Stimulated activated CD8-positive, alpha-beta memory T cell treated with anti-CD3 and anti-CD28 coated beads, Interleukin-2, amount 100 ng/mL, for 48 hours (primary cell): ENCODE measurements at regions not wholly inside any gene's neighbourhood (a gene's known extent, or its start where the extent isn't known, plus 50 kb on each side); places are given as distances from the start of the nearest gene placed in this dataset.
"Not testable (repeated sequence)": the region's sequence is repeated elsewhere in the genome, so short reads cannot be mapped to it uniquely, and the experiment has no call there.

Source experiments
- DNase-seq, 2 donors: peaks; one replicate each; pipeline ENCODE4 v3.0.0-alpha.2; 2020; ENCODE audit warnings: low read depth in 2 of 2

DNA sequence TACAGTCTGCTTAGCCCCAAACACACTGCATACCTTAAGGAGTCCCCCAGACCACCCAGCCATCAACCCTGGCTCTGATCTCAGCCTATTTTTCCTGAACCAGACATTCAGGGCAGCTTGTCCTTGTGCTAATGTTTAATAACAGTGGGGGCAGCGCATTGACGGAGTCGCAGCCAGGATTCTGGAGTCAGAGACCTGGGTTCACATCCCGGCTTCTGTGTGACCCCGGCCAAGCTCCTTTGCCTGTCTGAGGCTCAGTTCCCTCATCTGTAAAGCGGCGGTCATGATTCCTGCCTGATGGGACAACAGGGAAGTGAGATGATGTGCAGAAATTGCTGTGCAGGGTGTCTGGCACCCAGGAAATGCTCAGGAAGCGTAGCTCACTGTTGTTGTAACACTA is 63.1 kb downstream of the MATN1 start:
- DNase-seq = no peak

GRCh38 chr1:30659702-30660101 is 63.7 kb downstream of the MATN1 start:
- DNase-seq = no peak

- DNase-seq = not testable (repeated sequence)
Observed at GRCh38 chr1:30658375-30658774, 65.0 kb downstream of the MATN1 start.

DNA sequence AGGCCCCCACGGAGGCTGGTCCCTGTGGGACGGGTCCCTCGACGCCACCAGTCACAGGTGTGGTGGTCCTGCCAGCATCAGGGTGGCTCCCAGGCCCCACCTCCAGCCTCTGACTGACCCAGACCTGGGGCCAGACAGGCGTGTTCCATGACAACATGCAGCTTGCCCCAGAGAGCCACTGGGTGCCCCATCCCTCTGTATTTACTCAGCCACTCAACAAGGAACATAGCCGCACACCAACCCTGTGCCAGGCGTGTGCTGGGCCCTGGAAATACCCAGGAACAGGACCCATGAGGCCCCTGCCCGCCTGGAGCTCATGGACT is 65.4 kb downstream of the MATN1 start:
- no peak for DNase-seq

DNA sequence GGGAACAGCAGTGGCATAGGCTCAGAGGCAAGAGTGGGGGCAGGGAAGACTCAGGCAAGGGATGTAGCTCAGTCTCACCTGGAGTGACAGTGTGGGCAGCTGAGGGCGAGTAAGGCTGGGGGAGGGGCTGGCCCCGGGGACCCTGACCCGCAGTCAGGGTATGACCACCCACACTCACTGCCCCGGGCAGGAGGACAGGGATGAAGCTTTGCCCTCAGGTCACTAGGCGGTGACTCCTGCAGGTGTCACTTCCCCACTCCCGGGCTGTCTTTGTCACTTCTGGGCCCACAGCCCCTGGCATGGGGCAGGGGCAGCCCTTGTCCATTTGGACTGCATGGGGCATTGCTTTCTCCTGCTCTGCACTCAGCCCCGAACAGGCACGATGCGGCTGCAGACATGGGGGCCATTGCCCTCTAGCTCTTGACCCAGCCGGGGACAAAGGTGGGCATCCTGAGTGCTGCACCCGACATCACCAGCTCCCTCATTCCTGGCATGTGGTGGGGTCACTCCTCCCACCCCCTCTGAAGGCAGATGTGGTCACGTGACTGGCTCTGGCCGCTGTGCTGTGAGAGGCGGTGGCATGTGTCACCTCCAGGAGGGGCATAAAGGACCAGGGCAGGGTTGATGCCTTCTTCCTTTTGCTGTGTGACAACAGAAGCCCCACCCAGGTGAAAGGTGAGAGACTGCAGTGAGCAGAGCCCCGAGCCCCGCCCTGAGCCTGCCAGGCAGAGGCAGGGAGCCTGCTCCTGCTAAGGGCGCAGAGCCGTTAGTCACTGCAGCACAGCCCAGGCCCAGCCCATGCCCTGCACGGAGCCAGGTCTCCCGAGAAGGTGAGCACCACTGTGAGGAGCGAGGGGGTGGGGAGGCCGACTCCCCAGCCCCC is 66.0 kb downstream of the MATN1 start:
- DNase-seq = no peak

DNA sequence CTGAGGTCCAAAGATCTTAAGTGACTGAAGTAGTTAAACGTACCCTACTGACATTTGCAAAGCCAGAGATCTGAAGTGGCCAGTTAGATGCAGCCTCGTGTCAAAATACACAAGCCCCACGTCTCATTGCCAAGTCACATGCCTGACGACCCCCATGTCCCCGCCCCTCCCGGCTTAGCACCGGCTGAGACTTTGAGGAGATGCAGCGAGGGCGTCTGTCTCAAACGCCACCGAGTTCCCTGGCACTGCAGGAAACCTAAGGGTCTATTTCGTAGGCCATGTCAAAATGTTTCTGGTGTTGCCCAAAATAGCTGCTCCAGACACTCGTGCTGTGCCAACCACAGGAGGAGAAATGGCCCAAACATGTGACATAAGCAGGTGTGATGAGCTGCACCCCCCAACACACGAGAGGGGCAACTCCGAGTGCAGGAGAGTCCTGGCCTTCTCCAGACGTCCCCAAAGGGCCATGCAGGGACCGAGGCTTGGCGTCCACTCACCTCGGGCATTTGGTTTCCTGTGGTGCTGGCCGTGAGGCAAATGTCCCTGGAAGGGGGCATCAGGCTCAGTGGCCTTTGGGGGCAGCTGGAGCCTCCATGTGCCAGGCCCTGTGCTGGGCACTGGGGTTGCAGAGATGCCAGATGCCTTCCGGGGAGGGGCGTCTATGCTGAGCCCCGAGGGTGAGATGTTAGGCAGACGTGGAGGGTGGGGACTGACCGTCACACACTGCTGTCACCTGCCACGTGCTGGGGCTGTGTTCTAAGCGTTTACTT is 67.0 kb downstream of the MATN1 start:
- DNase-seq = no peak

DNA sequence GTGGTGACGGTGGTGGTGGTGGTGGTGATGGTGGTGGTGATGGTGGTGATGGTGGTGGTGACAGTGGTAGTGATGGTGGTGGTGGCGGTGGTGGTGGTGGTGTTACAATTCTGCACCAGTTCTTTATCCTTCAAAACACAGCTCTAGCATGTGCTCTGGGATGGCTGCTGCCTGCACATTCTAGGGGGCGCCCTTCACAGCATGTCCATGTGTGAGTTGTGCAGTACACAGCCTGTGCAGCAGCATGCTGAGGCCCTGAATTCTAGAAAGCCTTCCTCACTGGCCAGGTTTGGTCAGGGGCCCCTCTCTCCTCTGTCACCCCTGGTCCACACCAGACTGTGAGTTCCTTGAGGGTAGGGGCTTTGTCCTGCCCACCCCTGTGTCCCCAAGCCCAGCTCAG is 67.7 kb downstream of the MATN1 start:
- DNase-seq = no peak

DNA sequence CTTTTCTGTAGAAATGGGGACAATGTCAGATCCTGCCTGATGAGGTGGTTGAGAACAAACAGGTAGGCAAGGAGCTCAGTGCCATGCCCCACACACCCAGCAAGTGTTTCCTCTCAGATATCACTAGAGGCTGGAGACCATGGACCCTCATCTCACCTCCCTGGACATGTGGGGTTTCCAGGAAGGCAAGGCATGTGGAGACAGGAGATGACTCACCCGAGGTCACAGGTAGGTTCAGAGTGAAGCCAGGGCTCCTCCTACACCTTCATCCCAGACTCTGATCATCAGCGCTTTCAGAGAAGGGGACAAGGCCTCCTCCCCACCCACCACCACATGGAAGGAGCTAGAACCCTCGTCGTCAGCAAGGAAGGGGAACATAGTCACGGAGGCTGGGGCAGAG is 69.2 kb downstream of the MATN1 start:
- no peak for DNase-seq

DNA sequence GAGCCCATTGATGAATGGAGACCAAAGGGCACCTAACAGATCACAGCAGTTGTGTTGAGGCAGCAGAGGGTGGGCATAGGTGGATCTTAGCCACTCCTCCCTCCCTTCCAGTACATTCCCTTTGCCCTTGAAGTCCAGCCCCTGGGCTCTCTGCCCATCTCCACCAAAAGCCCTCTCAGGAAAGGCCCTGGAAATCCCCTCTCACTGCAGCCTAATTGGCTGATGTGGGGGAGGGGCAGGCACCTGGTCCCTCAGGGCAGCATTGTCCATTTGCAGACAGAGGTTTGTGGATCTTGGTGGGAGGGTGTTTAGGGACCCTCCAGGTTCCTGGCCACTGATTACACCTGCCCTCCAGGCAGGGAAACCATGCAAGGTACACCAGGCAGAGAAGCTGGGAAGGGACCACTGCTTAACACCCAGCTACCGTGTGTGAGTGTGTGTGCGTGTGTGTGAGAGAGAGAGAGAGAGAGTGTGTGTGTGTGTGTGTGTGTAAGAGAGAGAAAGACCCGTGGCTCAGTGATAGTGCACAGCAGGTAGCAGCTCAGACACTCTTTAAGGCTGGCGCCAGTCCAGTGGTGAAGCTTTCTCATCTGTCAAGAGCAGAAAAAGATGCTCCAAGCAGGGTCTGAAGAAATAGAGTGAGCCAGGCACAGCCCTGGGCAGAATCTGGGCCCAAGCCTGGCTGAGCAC is 71.1 kb downstream of the MATN1 start:
- DNase-seq = no peak

- not testable (repeated sequence) for DNase-seq
Observed at GRCh38 chr1:30651395-30651794, 72.0 kb downstream of the MATN1 start.

DNA sequence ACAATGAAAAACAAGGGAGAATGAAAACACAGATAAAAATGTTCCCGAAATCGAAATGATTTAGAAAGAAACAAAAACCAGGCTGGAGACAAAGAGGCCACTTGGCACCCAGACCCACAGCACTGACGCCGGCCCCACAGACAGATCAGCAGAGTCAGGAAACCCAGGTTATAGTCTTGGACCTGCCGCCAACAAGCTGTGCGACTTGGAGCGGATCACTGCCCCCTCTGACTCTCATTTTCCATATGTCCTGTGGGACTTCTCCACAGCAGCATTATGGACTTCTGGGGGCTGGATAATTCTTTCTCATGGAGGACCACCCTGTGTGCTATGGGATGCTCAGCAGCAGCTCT is 72.4 kb downstream of the MATN1 start:
- DNase-seq = no peak

DNA sequence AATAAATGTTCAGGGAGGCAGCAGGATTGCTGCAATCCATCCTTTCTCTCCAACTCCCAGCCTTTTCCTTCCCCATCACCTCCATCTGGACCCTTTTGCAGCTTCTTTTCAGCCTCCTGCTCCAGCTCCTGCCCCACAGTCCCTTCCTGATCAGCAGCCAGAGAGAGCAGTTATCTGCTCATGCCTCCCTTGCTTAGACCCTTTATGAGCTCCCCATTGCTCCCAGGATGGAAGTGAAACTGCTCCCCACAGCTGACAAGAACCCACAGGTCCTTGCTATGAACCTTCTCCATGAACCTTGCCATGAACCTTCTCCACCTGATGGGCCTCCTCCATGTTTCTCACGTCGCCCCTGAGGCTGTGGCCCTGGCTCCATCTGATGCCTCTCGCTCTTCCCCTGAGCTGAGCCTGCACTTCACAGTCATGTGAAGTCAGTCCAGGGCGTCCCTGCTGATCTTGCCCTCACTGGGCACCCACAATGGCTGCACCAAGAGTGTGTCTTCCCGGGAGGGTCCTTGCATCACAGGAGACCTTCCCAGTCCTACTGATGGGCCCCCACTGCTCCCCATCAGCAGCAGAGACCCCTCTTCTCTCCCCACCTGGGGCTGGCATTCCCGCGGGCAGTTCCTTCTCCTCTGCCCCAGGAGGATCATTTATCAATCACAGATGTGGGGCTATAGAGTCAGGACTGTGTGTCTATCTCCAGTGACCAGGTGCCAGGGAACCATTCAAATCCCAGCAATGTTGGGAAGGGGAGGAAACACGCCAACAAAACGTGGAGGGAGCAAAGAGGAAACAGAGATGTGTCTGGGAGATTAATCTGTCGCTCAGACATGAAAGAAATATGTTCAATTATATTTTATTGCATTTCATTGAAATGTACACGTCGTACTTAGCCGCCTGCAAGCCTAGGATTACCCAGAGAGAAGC is 73.1 kb downstream of the MATN1 start:
- DNase-seq = no peak

DNA sequence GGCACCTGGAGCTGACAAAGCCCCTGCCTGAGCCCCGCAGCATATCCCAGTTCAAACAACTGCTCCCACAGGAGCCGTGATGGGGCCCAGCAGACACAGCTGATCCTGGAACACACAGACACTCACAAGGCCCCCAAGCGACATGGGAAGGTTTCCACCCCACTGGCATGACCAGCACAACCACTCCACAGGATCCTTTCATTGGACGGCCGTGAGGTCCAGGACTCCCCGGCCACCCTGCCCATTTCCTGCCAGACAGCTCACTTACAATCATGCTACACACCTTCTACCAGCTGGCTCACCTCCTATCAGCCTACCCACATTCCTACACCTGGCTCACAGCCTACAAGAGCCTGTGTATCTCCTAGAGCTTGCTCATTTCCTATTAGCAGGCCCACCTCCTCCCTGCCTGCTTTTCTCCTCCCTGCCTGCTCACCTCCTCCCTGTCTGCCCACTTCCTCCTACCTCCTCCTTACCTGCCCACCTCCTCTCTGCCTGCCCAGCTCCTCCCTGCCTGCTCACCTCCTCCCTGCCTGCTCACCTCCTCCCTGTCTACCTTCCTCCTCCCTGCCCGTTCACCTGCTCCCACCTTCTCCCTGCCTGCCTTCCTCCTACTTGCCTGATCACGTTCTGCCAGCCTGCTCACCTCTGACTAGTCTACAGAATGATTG is 73.9 kb downstream of the MATN1 start:
- no peak for DNase-seq

GRCh38 chr1:30648408-30649000 is 74.9 kb downstream of the MATN1 start:
- DNase-seq = no peak

DNA sequence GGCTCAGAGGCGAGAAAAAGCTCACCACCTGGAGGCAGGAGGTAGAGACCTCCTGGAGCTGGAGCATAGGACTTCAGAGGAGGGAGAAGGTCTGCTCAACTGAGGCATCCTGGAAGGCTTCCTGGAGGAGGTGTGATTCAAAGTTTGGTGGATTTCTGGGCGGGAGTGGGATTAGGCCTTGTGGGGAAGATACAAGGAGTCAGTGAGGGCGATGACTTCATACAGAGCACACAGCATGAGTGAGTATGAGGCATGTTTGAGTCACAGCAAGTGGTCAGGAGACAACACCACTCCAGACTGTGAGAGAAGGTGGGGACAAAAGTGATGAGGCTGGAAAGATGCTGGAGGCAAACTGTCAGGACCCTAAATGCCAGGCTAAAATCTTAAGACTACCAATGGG is 77.6 kb downstream of the MATN1 start:
- DNase-seq = no peak

- no peak for DNase-seq
Observed at GRCh38 chr1:30642391-30643120, 80.8 kb downstream of the MATN1 start.

DNA sequence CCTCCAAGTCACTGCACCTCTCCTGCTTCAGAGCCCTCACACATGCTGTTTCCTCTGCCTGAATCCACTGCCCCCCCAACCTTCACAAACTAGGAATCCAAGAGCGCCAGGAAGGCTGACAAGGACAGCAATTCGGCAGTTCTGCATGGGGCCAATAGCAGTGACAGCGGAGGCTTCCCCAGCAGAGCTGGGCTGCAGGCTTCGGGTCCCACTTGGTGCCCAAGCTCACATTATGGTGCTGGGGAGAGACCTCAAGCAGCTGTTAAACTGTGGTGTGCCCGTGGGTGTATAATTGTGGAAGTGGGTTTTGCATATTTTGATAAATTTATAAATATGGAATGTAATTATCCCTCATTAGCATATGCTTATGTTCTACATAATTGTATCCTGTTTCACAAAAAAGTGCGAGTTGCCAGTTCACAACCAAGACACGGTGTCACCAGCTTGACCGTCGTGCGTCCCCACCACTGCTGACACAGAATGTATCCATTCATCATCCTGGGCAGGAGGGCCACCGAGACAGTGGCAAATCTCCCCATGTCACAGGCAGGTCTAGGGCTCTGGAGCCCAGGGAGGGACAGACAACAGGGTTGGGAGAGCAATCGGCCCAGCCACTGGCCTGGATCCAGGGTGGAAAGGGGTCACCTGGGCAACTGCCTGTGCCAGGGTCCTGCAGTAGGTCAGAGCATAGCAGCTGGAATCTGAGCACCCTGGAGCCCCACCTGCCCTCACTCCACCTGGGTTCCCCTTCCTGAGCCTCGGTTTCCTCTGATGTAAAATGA is 81.6 kb downstream of the MATN1 start:
- DNase-seq = no peak

DNA sequence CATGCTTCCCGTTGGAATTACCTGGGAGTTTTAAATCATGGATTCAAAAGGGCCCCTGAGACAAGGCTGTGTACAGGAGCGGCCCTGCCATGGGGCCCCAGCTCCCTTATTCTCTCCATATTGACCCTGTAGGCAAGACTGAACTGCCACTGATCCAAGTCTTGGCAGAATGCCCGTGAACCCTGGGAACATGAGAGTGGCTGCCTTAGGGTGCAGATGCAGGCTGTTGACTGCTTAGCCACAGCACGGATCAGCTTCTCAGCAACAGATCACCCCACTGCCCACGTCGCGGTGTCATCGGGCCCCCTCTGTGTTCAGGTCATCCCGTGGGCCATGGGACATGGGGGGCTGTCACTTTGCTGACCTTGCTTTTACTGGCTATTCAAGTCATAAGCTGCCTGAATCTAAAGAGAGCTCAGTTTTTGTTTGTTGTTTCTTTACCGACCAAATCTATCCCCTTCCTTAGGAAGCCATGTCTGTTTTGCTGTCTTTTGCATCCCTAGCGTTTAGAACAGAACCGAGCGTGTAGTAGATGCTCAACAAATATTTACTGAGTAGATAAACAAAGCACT is 83.4 kb downstream of the MATN1 start:
- DNase-seq = no peak

GRCh38 chr1:30638811-30639210 is 84.6 kb downstream of the MATN1 start:
- DNase-seq = no peak
